ENCODE measurements at regions not wholly inside any gene's neighbourhood (a gene's known extent, or its start where the extent isn't known, plus 50 kb on each side); places are given as distances from the start of the nearest gene placed in this dataset.
"Not testable (repeated sequence)": the region's sequence is repeated elsewhere in the genome, so short reads cannot be mapped to it uniquely, and the experiment has no call there.

DNA sequence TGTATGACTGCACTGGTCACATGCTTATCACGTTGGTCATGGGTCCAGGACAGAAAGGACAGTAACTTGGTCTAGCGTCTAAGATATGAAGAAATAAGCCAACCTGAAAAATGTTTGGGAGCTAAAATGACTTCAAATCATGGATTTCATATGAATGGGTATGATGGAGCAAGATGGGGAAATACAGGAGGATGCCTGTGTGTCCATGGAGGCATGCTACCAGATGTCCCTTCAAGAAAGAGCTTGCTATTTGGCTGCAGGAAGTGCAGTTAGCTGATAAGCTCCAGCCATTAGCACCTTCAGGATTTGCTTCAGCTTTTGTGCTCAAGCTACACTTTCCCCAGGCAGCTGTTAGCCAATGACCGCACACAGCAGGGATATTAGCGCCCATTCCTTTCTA is 164.6 kb upstream of the THBS1 start:
- no peak overlapping the region for H3K27ac ChIP-seq (ENCODE audit: low read depth, low read length, poor library complexity, severe bottlenecking)
- DNase-seq (ENCODE audit: low spot score), result no peak
- H3K4me1 ChIP-seq (ENCODE audit: insufficient read depth, low read length, poor library complexity, severe bottlenecking), result no peaks in the 10 kb centered on the region
- H3K27me3 ChIP-seq (replicated peaks; ENCODE audit: insufficient read depth, low read depth, low read length, poor library complexity), result peaks cover 9% of the 10 kb centered on the region
- CTCF ChIA-PET, result no interaction called here
- H3K4me3 ChIP-seq (ENCODE audit: low read depth, low read length, poor library complexity, severe bottlenecking), result no peak overlapping the region
- H3K36me3 ChIP-seq (ENCODE audit: insufficient read depth, low read length, poor library complexity, severe bottlenecking), result no peaks in the 10 kb centered on the region
- intact Hi-C loops (cut with micrococcal nuclease; ENCODE audit: unreplicated experiment), result no loop called here
- BruUV-seq (replicated peaks), result no TSS peak
- TF ChIP-seq, protein P1, sequence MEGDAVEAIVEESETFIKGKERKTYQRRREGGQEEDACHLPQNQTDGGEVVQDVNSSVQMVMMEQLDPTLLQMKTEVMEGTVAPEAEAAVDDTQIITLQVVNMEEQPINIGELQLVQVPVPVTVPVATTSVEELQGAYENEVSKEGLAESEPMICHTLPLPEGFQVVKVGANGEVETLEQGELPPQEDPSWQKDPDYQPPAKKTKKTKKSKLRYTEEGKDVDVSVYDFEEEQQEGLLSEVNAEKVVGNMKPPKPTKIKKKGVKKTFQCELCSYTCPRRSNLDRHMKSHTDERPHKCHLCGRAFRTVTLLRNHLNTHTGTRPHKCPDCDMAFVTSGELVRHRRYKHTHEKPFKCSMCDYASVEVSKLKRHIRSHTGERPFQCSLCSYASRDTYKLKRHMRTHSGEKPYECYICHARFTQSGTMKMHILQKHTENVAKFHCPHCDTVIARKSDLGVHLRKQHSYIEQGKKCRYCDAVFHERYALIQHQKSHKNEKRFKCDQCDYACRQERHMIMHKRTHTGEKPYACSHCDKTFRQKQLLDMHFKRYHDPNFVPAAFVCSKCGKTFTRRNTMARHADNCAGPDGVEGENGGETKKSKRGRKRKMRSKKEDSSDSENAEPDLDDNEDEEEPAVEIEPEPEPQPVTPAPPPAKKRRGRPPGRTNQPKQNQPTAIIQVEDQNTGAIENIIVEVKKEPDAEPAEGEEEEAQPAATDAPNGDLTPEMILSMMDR (conservative IDR thresholded peaks at IDR 0.05; ENCODE audit: low read depth, low read length), result no peak
- TF ChIP-seq EZH2 (IDR thresholded peaks at IDR 0.05; ENCODE audit: borderline replicate concordance, low read depth, low read length, poor library complexity, severe bottlenecking), result no peak
- no peaks in the 10 kb centered on the region for H3K9me3 ChIP-seq (ENCODE audit: low read depth, low read length, poor library complexity, severe bottlenecking)
- POLR2A ChIA-PET (ENCODE audit: low non-redundant PET), result no interaction called here

DNA sequence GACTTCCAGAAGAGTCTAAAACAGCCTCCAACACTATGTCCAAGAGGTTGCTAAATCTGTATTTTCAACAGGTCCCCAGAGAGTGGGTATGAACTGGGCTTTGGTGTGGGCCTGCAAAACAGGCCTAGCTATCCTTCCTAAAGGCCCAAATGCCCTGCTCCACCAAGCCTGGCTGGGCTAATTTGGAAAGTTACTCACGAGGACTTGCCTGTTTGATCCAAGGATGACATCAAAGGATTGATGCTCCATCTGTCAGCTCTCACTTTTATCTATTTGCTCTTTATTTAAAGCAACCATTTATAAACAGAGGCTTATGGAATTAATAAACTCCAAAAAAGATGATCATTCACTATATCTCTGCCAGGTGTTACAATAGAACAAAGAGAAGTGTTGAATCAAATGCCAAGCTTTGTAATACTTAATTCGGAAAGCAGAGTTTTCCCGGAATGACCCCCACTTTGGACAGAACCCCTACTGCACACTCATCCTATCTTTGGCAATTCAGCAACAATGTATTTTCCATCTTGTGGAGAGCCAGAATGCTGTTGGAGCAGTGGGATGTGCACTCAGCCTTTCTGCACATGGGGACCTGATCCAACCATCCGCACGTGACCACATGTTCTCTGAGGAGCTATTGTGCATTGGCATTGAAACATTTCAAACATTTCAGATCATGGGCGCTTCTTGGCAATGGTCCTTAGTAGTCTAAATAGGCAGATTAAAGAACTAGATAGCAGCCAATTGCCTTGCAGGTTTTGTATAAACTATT is 163.3 kb upstream of the THBS1 start:
- H3K4me1 ChIP-seq (ENCODE audit: insufficient read depth, low read length, poor library complexity, severe bottlenecking), result no peaks in the 10 kb centered on the region
- no peak for DNase-seq (ENCODE audit: low spot score)
- TF ChIP-seq, protein P1 (conservative IDR thresholded peaks at IDR 0.05; ENCODE audit: low read depth, low read length), result no peak
- TF ChIP-seq EZH2 (IDR thresholded peaks at IDR 0.05; ENCODE audit: borderline replicate concordance, low read depth, low read length, poor library complexity, severe bottlenecking), result no peak
- no peaks in the 10 kb centered on the region for H3K36me3 ChIP-seq (ENCODE audit: insufficient read depth, low read length, poor library complexity, severe bottlenecking)
- ChIA-PET CTCF (no interaction called here), POLR2A (ENCODE audit: low non-redundant PET) (no interaction called here)
- intact Hi-C loops (cut with micrococcal nuclease; ENCODE audit: unreplicated experiment), result no loop called here
- H3K27me3 ChIP-seq (replicated peaks; ENCODE audit: insufficient read depth, low read depth, low read length, poor library complexity), result peaks cover 9% of the 10 kb centered on the region
- no peak overlapping the region for H3K4me3 ChIP-seq (ENCODE audit: low read depth, low read length, poor library complexity, severe bottlenecking)
- no TSS peak for BruUV-seq (replicated peaks)
- H3K27ac ChIP-seq (ENCODE audit: low read depth, low read length, poor library complexity, severe bottlenecking), result no peak overlapping the region
- no peaks in the 10 kb centered on the region for H3K9me3 ChIP-seq (ENCODE audit: low read depth, low read length, poor library complexity, severe bottlenecking)

DNA sequence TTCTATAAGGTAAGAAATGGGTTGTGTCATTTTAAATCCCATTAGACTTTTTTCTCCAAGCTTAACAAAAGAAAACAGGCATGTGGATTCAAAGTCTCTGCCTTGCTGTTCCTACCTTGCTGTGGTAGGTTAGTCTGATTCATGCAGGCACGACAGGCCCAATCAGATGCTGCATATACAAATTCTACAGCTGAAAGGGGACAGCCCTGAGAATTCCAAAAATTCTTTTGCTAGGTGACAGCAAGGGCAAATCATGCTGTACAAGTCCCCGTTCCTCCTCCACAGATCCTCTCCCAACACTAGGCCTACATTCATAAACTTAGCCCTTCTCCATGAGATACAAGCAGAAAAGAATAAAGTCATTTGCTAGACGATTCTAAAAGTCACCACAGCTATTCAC is 161.2 kb upstream of the THBS1 start:
- CTCF ChIA-PET, result no interaction called here
- no peak for DNase-seq (ENCODE audit: low spot score)
- Histone ChIP-seq H3K9me3 (ENCODE audit: low read depth, low read length, poor library complexity, severe bottlenecking) (no peaks in the 10 kb centered on the region), H3K36me3 (ENCODE audit: insufficient read depth, low read length, poor library complexity, severe bottlenecking) (no peaks in the 10 kb centered on the region), H3K4me1 (ENCODE audit: insufficient read depth, low read length, poor library complexity, severe bottlenecking) (no peaks in the 10 kb centered on the region), H3K27me3 (replicated peaks; ENCODE audit: insufficient read depth, low read depth, low read length, poor library complexity) (no peaks in the 10 kb centered on the region), H3K27ac (ENCODE audit: low read depth, low read length, poor library complexity, severe bottlenecking) (no peak overlapping the region), H3K4me3 (ENCODE audit: low read depth, low read length, poor library complexity, severe bottlenecking) (no peak overlapping the region)
- BruUV-seq (replicated peaks), result no TSS peak
- POLR2A ChIA-PET (ENCODE audit: low non-redundant PET), result no interaction called here
- no peak for TF ChIP-seq EZH2 (IDR thresholded peaks at IDR 0.05; ENCODE audit: borderline replicate concordance, low read depth, low read length, poor library complexity, severe bottlenecking)
- TF ChIP-seq, protein P1 (conservative IDR thresholded peaks at IDR 0.05; ENCODE audit: low read depth, low read length), result no peak
- intact Hi-C loops (cut with micrococcal nuclease; ENCODE audit: unreplicated experiment), result no loop called here

DNA sequence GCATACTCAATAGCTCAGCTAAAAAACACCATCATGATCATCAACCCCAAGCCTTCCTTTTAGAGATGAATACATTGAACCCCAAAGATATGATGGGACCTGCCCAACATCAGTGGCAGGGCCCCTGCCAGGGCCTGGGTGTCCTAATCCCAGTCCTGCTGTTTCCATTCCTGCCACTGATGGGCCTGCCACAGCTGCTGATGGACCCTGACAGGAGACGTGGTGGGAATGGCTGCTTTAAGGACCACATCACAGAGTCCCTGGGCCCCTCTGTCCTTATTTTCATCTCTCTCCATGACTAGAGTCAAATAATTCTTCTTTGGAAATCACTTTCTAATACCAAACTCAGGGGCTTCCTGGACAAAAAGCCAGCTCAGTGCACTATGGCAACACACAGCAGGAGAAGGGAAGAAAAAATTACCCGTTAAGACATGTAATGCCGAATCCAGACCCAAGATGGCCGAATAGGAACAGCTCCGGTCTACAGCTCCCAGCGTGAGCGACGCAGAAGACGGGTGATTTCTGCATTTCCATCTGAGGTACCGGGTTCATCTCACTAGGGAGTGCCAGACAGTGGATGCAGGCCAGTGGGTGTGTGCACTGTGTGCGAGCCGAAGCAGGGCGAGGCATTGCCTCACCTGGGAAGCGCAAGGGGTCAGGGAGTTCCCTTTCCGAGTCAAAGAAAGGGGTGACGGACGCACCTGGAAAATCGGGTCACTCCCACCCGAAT is 160.6 kb upstream of the THBS1 start:
- H3K36me3 ChIP-seq (ENCODE audit: insufficient read depth, low read length, poor library complexity, severe bottlenecking); CTCF ChIA-PET; H3K27ac ChIP-seq (ENCODE audit: low read depth, low read length, poor library complexity, severe bottlenecking); H3K27me3 ChIP-seq (replicated peaks; ENCODE audit: insufficient read depth, low read depth, low read length, poor library complexity); H3K4me1 ChIP-seq (ENCODE audit: insufficient read depth, low read length, poor library complexity, severe bottlenecking); H3K4me3 ChIP-seq (ENCODE audit: low read depth, low read length, poor library complexity, severe bottlenecking); intact Hi-C loops (cut with micrococcal nuclease; ENCODE audit: unreplicated experiment); POLR2A ChIA-PET (ENCODE audit: low non-redundant PET); H3K9me3 ChIP-seq (ENCODE audit: low read depth, low read length, poor library complexity, severe bottlenecking); BruUV-seq (replicated peaks); DNase-seq (ENCODE audit: low spot score): not testable (repeated sequence)

DNA sequence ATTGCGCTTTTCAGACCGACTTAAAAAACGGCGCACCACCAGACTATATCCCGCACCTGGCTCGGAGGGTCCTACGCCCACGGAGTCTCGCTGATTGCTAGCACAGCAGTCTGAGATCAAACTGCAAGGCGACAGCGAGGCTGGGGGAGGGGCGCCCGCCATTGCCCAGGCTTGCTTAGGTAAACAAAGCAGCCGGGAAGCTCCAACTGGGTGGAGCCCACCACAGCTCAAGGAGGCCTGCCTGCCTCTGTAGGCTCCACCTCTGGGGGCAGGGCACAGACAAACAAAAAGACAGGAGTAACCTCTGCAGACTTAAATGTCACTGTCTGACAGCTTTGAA is 160.1 kb upstream of the THBS1 start:
- BruUV-seq (replicated peaks); H3K27me3 ChIP-seq (replicated peaks; ENCODE audit: insufficient read depth, low read depth, low read length, poor library complexity); POLR2A ChIA-PET (ENCODE audit: low non-redundant PET); H3K27ac ChIP-seq (ENCODE audit: low read depth, low read length, poor library complexity, severe bottlenecking); H3K4me1 ChIP-seq (ENCODE audit: insufficient read depth, low read length, poor library complexity, severe bottlenecking); CTCF ChIA-PET; DNase-seq (ENCODE audit: low spot score); H3K9me3 ChIP-seq (ENCODE audit: low read depth, low read length, poor library complexity, severe bottlenecking); intact Hi-C loops (cut with micrococcal nuclease; ENCODE audit: unreplicated experiment); H3K36me3 ChIP-seq (ENCODE audit: insufficient read depth, low read length, poor library complexity, severe bottlenecking); H3K4me3 ChIP-seq (ENCODE audit: low read depth, low read length, poor library complexity, severe bottlenecking): not testable (repeated sequence)
